Duodenal mucosa (tissue), 2 donors: ENCODE measurements at regions not wholly inside any gene's neighbourhood (a gene's known extent, or its start where the extent isn't known, plus 50 kb on each side); places are given as distances from the start of the nearest gene placed in this dataset.

Source experiments
- H3K27ac ChIP-seq: one replicate; pipeline ENCODE4 v1.7.0; 2013; ENCODE audit warnings: low read depth, low read length
- H3K27me3 ChIP-seq, 2 donors: one replicate each; pipeline ENCODE4 v1.7.0; 2013; ENCODE audit warnings: low read length in 2 of 2, control low read depth in 1 of 2; ENCODE audit not compliant: insufficient read depth in 2 of 2, control insufficient read depth in 1 of 2
- H3K36me3 ChIP-seq, 2 donors: one replicate each; pipeline ENCODE4 v1.7.0; 2013; ENCODE audit warnings: low read length in 2 of 2, control low read depth in 1 of 2; ENCODE audit not compliant: insufficient read depth in 2 of 2, control insufficient read depth in 1 of 2
- H3K4me1 ChIP-seq, 2 donors: one replicate each; pipeline ENCODE4 v1.7.0; 2013; ENCODE audit warnings: low read length in 2 of 2, control low read depth in 1 of 2; ENCODE audit not compliant: insufficient read depth in 2 of 2, control insufficient read depth in 1 of 2
- H3K4me3 ChIP-seq, 2 donors: one replicate each; pipeline ENCODE4 v1.7.0; 2013; ENCODE audit warnings: low read length in 2 of 2, low read depth in 1 of 2
- H3K9ac ChIP-seq, 2 donors: one replicate each; pipeline ENCODE4 v1.7.0; 2013; ENCODE audit warnings: low read length in 2 of 2, low read depth in 1 of 2
- H3K9me3 ChIP-seq, 2 donors: one replicate each; pipeline ENCODE4 v1.7.0; 2013; ENCODE audit warnings: low read length in 2 of 2, control low read depth in 1 of 2; ENCODE audit not compliant: control insufficient read depth in 1 of 2

- Histone ChIP-seq H3K9me3 (no peaks in the 10 kb centered on the region), H3K36me3 (no peaks in the 10 kb centered on the region), H3K27ac (no peak overlapping the region), H3K27me3 (no peaks in the 10 kb centered on the region), H3K4me3 (no peak overlapping the region), H3K9ac (no peak overlapping the region), H3K4me1 (peaks cover 19 to 21% of the 10 kb centered on the region in 2 donors)
Measured at GRCh38 chr10:3932597-3933375, 147.8 kb upstream of the KLF6 start.

GRCh38 chr10:3931901-3932300 is 146.9 kb upstream of the KLF6 start:
- Histone ChIP-seq H3K27me3 (no peaks in the 10 kb centered on the region), H3K4me3 (no peak overlapping the region), H3K27ac (no peak overlapping the region), H3K9ac (no peak overlapping the region), H3K36me3 (no peaks in the 10 kb centered on the region), H3K4me1 (peaks cover 19 to 21% of the 10 kb centered on the region in 2 donors), H3K9me3 (no peaks in the 10 kb centered on the region)

DNA sequence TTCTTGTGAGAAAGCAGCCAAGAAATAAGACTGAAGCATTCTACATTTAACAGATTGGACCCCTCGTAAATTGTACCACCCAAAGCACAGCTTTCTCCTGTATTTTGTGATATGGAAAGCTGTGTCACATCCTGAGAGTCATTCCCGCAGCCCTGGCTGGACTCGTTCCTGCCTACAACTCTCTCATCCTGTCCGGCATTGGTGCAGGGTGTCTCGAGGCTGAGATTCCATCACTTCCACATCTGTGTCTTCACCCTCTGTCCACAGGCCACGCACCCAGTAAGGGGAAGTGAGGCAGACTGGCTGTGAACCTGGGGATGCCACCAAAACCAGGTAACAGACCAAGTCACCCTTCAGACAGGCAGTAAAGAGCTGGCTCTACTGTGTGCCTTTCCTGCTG is 146.2 kb upstream of the KLF6 start:
- Histone ChIP-seq H3K9me3 (no peaks in the 10 kb centered on the region), H3K4me1 (peaks cover 12 to 15% of the 10 kb centered on the region in 2 donors), H3K36me3 (no peaks in the 10 kb centered on the region), H3K9ac (no peak overlapping the region), H3K27ac (no peak overlapping the region), H3K27me3 (no peaks in the 10 kb centered on the region), H3K4me3 (no peak overlapping the region)

GRCh38 chr10:3928569-3928968 is 143.6 kb upstream of the KLF6 start:
- Histone ChIP-seq H3K9me3 (no peaks in the 10 kb centered on the region), H3K27me3 (no peaks in the 10 kb centered on the region), H3K9ac (no peak overlapping the region), H3K36me3 (no peaks in the 10 kb centered on the region), H3K4me3 (no peak overlapping the region), H3K27ac (no peak overlapping the region), H3K4me1 (no peaks in the 10 kb centered on the region)

DNA sequence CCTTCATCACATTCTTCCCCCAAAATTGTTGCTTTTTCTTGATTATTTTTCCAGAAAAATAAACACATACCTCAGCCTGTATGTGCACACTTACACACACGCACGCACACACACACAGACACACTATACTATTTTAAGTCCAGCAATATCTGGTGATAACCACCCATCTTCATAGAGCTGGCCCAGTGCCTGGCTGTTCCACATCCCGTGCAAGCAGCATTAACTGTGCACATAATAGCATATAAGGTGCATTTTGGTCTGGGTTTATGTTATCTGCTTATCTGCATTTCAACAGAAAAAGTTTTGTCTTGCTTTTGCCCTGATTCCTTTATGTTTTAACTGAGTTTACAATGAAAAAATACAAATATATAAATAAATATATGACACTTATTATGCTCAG is 143.1 kb upstream of the KLF6 start:
- Histone ChIP-seq H3K9me3 (no peaks in the 10 kb centered on the region), H3K27ac (no peak overlapping the region), H3K27me3 (no peaks in the 10 kb centered on the region), H3K9ac (no peak overlapping the region), H3K36me3 (no peaks in the 10 kb centered on the region), H3K4me1 (no peaks in the 10 kb centered on the region), H3K4me3 (no peak overlapping the region)

DNA sequence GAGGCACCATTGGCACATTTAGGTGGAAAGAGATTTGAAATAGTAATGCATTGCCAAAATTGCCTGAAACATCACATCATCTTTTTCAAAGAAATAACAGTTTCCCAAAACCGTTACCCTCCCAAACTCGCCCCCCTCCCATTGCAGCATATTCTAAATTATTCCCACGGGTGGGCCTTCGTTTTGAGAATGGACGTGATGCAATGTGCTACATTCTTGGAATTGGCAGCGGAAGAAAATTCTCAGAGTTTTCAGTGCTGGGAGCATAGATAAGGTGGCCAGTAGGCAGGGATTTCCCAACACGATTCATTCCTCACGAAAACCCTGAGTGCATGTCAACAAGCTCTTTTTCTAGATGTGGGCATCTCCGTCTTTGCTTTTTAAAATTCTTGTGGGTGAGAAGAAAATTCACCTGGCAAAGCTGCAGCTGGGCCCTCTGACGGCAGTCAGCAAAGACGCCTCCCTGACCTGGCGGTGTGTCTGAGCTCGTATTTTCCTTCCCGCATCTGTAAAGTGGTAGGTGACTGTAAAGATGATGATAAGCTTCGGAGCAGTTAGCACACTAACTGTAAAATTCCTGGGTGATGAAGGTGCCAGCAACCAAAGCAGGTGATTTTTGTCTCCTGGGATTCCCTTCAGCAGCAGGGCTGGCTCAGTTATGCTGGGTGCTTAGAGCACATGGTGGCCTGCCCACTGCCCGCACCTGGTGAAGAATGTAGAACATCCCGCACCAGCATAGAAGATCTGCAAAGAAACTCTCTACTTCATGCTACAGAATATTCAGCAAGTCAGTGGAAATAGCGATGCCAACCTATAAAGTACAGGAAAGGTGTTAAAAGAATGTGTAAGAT is 141.9 kb upstream of the KLF6 start:
- no peak overlapping the region for H3K9ac ChIP-seq
- no peaks in the 10 kb centered on the region for H3K36me3 ChIP-seq
- H3K27me3 ChIP-seq, result no peaks in the 10 kb centered on the region
- H3K9me3 ChIP-seq, result no peaks in the 10 kb centered on the region
- no peaks in the 10 kb centered on the region for H3K4me1 ChIP-seq
- no peak overlapping the region for H3K27ac ChIP-seq
- H3K4me3 ChIP-seq, result no peak overlapping the region

GRCh38 chr10:3926258-3926657 is 141.2 kb upstream of the KLF6 start:
- H3K27ac ChIP-seq, result no peak overlapping the region
- H3K27me3 ChIP-seq, result no peaks in the 10 kb centered on the region
- no peaks in the 10 kb centered on the region for H3K36me3 ChIP-seq
- H3K4me1 ChIP-seq, result no peaks in the 10 kb centered on the region
- no peaks in the 10 kb centered on the region for H3K9me3 ChIP-seq
- H3K9ac ChIP-seq, result no peak overlapping the region
- H3K4me3 ChIP-seq, result no peak overlapping the region

DNA sequence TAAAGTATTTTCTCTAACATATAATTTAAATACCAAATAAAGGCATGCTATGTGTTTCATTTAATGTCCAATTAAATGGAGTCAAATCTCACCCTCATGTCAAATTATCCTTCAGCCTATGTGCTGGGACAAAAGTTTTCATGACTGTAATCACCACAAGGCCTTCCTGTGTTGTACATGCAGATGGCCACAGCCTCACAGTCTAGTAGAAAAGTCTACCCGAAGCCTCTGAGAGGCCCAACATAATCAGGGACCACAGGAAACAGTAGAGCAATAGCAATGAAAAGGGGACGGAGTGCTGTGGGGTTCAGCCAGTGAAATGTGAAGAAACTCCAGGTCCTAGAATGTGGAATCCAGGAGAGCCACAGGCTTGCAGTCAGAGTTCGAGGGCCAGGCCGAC is 140.2 kb upstream of the KLF6 start:
- H3K36me3 ChIP-seq, result no peaks in the 10 kb centered on the region
- no peaks in the 10 kb centered on the region for H3K27me3 ChIP-seq
- no peak overlapping the region for H3K9ac ChIP-seq
- H3K27ac ChIP-seq, result no peak overlapping the region
- H3K4me3 ChIP-seq, result no peak overlapping the region
- H3K4me1 ChIP-seq, result no peaks in the 10 kb centered on the region
- no peaks in the 10 kb centered on the region for H3K9me3 ChIP-seq

GRCh38 chr10:3924344-3924743 is 139.3 kb upstream of the KLF6 start:
- no peaks in the 10 kb centered on the region for H3K9me3 ChIP-seq
- no peaks in the 10 kb centered on the region for H3K27me3 ChIP-seq
- H3K9ac ChIP-seq, result no peak overlapping the region
- no peak overlapping the region for H3K4me3 ChIP-seq
- no peaks in the 10 kb centered on the region for H3K36me3 ChIP-seq
- H3K4me1 ChIP-seq, result no peaks in the 10 kb centered on the region
- no peak overlapping the region for H3K27ac ChIP-seq

GRCh38 chr10:3923033-3923432 is 138.0 kb upstream of the KLF6 start:
- Histone ChIP-seq H3K9ac (no peak overlapping the region), H3K9me3 (no peaks in the 10 kb centered on the region), H3K4me1 (no peaks in the 10 kb centered on the region), H3K36me3 (no peaks in the 10 kb centered on the region), H3K27ac (no peak overlapping the region), H3K4me3 (no peak overlapping the region), H3K27me3 (no peaks in the 10 kb centered on the region)
